ENCODE measurements at regions not wholly inside any gene's neighbourhood (a gene's known extent, or its start where the extent isn't known, plus 50 kb on each side); places are given as distances from the start of the nearest gene placed in this dataset.

DNA sequence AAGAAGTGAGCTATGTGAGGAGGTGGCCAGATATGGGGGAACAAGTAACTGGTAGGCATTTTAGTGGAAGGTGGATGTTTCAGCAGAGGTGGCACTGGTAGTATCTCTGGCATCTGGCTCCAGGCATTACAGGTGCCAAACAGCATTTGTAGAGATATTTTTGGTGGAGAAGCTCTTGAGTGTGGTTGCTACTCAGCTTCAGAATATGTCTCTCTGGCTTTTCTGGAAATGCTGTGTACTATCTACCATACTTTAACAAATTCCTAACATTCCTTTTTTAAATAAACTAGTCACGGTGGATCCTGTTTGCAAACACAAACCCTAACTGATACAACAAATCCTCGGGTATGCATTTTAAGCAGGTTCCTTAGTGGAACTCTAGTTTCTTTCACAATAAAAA, 128.0 kb downstream of the BARX2 start:
- H2AFZ ChIP-seq (ENCODE audit: low read depth, low read length, poor library complexity, severe bottlenecking): no peak overlapping the region
- H3K9me2 ChIP-seq (ENCODE audit: insufficient read depth): no peaks in the 10 kb centered on the region
- no peaks in the 10 kb centered on the region for H3K36me3 ChIP-seq (ENCODE audit: control insufficient read depth in 1 of 2, insufficient read depth in 2 of 2, low read length in 2 of 2)
- no peak overlapping the region for H3K4me3 ChIP-seq (replicated peaks in 1 of 2; ENCODE audit: low read depth in 1 of 2, low read length in 2 of 2)
- H3K9me3 ChIP-seq (ENCODE audit: control insufficient read depth in 1 of 2, insufficient read depth in 1 of 2, low read depth in 1 of 2, low read length in 2 of 2): no peaks in the 10 kb centered on the region
- TF ChIP-seq EGR1 (IDR thresholded peaks at IDR 0.05; ENCODE audit: low read depth) (no peak), SP1 (IDR thresholded peaks at IDR 0.05; ENCODE audit: low read depth) (no peak), EZH2phosphoT487 (IDR thresholded peaks at IDR 0.05; ENCODE audit: borderline replicate concordance) (no peak), CTCF (IDR thresholded peaks at IDR 0.05 in 2 of 3, conservative IDR thresholded peaks at IDR 0.05 in 1 of 3; ENCODE audit: borderline replicate concordance in 1 of 3, insufficient read depth in 1 of 3, low read depth in 2 of 3, low read length in 2 of 3) (no peak), CBX3 (IDR thresholded peaks at IDR 0.05; ENCODE audit: low read depth) (no peak), SIN3A (IDR thresholded peaks at IDR 0.05; ENCODE audit: low read depth) (no peak)
- TF ChIP-seq, protein P1, sequence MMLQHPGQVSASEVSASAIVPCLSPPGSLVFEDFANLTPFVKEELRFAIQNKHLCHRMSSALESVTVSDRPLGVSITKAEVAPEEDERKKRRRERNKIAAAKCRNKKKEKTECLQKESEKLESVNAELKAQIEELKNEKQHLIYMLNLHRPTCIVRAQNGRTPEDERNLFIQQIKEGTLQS (IDR thresholded peaks at IDR 0.05): no peak
- ATAC-seq: no peak
- no peaks in the 10 kb centered on the region for H3K79me2 ChIP-seq (ENCODE audit: insufficient read depth, low read length)
- no peak for DNase-seq (ENCODE audit: low read depth, low spot score)
- ChIA-PET RAD21 (ENCODE audit: low non-redundant PET in 1 of 2, low total read pairs in 2 of 2, uncharacterized antibody in 2 of 2, unreplicated experiment in 2 of 2) (no interaction called here), CTCF (no interaction called here), POLR2A (no interaction called here)
- H3K27ac ChIP-seq (ENCODE audit: low read depth, low read length): no peak overlapping the region
- no peak overlapping the region for H3K4me2 ChIP-seq (ENCODE audit: low read length)
- no peaks in the 10 kb centered on the region for H4K20me1 ChIP-seq (ENCODE audit: insufficient read depth)
- no peaks in the 10 kb centered on the region for H3K4me1 ChIP-seq (ENCODE audit: control insufficient read depth in 1 of 2, insufficient read depth in 2 of 2, low read length in 2 of 2)
- no peak overlapping the region for H3K9ac ChIP-seq (ENCODE audit: low read length)
- intact Hi-C loops (cut with micrococcal nuclease): no loop called here
- BruUV-seq (replicated peaks): no TSS peak
- H3K27me3 ChIP-seq (ENCODE audit: insufficient read depth, low read length): no peaks in the 10 kb centered on the region; the same call in 1 of the 2 replicates

DNA sequence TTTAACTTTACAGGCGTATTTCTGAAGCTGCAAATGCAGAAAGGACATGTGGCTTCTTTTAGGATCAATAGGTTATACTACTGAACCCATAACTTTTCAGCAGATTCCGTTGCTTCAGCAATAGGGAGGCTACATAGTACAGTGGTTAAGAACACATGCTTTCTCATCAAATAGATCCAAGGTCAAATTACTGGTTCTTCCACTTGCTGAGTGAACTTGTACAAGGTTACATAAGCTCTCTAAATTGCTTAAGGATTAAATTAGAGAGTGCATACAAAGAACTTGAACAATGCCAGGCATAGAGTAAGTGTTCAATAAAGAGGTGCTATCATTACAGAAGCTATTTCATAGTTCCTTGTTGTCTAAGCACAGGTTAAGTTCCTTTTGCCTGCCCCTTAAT, 129.6 kb downstream of the BARX2 start:
- ChIA-PET POLR2A (no interaction called here), CTCF (no interaction called here), RAD21 (ENCODE audit: low non-redundant PET in 1 of 2, low total read pairs in 2 of 2, uncharacterized antibody in 2 of 2, unreplicated experiment in 2 of 2) (no interaction called here)
- Histone ChIP-seq H3K27me3 (ENCODE audit: insufficient read depth, low read length) (no peaks in the 10 kb centered on the region; the same call in 1 of the 2 replicates), H3K9me2 (ENCODE audit: insufficient read depth) (no peaks in the 10 kb centered on the region), H3K79me2 (ENCODE audit: insufficient read depth, low read length) (no peaks in the 10 kb centered on the region), H4K20me1 (ENCODE audit: insufficient read depth) (no peaks in the 10 kb centered on the region), H3K36me3 (ENCODE audit: control insufficient read depth in 1 of 2, insufficient read depth in 2 of 2, low read length in 2 of 2) (no peaks in the 10 kb centered on the region), H2AFZ (ENCODE audit: low read depth, low read length, poor library complexity, severe bottlenecking) (no peak overlapping the region), H3K4me2 (ENCODE audit: low read length) (no peak overlapping the region), H3K9ac (ENCODE audit: low read length) (no peak overlapping the region), H3K4me3 (replicated peaks in 1 of 2; ENCODE audit: low read depth in 1 of 2, low read length in 2 of 2) (no peak overlapping the region), H3K27ac (ENCODE audit: low read depth, low read length) (no peak overlapping the region), H3K9me3 (ENCODE audit: control insufficient read depth in 1 of 2, insufficient read depth in 1 of 2, low read depth in 1 of 2, low read length in 2 of 2) (no peaks in the 10 kb centered on the region), H3K4me1 (ENCODE audit: control insufficient read depth in 1 of 2, insufficient read depth in 2 of 2, low read length in 2 of 2) (no peaks in the 10 kb centered on the region)
- TF ChIP-seq CEBPB (IDR thresholded peaks at IDR 0.05; ENCODE audit: low read depth) (no peak), ELF1 (IDR thresholded peaks at IDR 0.05; ENCODE audit: borderline replicate concordance, low read depth) (no peak), SRF (IDR thresholded peaks at IDR 0.05; ENCODE audit: low read depth) (no peak), TCF7L2 (IDR thresholded peaks at IDR 0.05; ENCODE audit: borderline replicate concordance, extremely low read depth, insufficient read depth, insufficient read length) (no peak), REST (IDR thresholded peaks at IDR 0.05; ENCODE audit: low read depth) (no peak)
- intact Hi-C loops (cut with micrococcal nuclease): no loop called here
- ATAC-seq (no peak), DNase-seq (ENCODE audit: low read depth, low spot score) (no peak)
- no TSS peak for BruUV-seq (replicated peaks)

Measured in HCT116 (cell line).